ENCODE measurements at regions not wholly inside any gene's neighbourhood (a gene's known extent, or its start where the extent isn't known, plus 50 kb on each side); places are given as distances from the start of the nearest gene placed in this dataset.

DNA sequence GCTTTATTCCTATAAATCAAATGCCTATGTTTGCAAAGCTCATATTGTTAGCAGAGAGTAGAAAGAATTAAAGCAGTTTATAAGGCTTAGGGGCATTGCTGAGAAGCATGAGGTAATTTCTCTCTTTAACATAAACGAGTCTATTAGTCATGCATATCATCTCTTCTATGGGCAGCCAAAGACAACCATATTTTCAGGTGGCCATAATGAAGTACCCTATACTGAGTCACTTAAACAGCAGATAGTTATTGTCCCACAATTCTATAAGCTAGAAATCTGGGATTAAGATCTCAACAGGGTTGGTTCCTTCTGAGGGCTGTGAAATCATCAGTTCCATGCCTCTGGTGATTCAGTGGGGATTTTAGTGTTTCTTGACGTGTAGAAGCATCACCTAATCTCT, 277.5 kb downstream of the NR4A2 start:
- 90% methylated on average over 2 of the region's 2 CpGs; no CpG with 5 or more reads in 1 of the 2 experiments for WGBS, 2 experiments (ENCODE audit: extremely low coverage in 1 of 2, insufficient coverage in 1 of 2, insufficient read length in 1 of 2, insufficient replicate concordance in 2 of 2, low coverage in 1 of 2, low lambda C conversion rate in 2 of 2, missing lambda C conversion rate in 1 of 2)
- no peak for DNase-seq (ENCODE audit: low read depth in 1 of 2, low spot score in 2 of 2)

More for the DNA sequence above, 277.5 kb downstream of the NR4A2 start:
- Histone ChIP-seq H3K27me3 (replicated peaks in 1 of 4; ENCODE audit: control insufficient read depth in 3 of 4, extremely low read depth in 1 of 4, insufficient read depth in 3 of 4, low read length in 3 of 4) (no peaks in the 10 kb centered on the region), H3K56ac (replicated peaks; ENCODE audit: insufficient read length, low read depth, low read length) (no peak overlapping the region), H2BK120ac (replicated peaks; ENCODE audit: low read depth, low read length) (no peak overlapping the region), H3K79me1 (ENCODE audit: low read depth, low read length) (no peaks in the 10 kb centered on the region), H4K20me1 (replicated peaks in 1 of 2; ENCODE audit: control insufficient read depth in 1 of 2, insufficient read depth in 2 of 2, low read length in 2 of 2) (no peaks in the 10 kb centered on the region), H3K27ac (ENCODE audit: low read depth, low read length) (no peak overlapping the region), H2BK20ac (ENCODE audit: low read length) (no peak overlapping the region), H4K8ac (ENCODE audit: extremely low read depth, insufficient read depth, low read length) (no peak overlapping the region), H2BK15ac (ENCODE audit: low read length) (no peak overlapping the region), H4K91ac (replicated peaks; ENCODE audit: insufficient read length, low read length) (no peak overlapping the region), H3K4me2 (ENCODE audit: insufficient read depth in 1 of 2, low read depth in 2 of 2, low read length in 2 of 2) (no peak overlapping the region), H3K4me3 (ENCODE audit: extremely low read depth in 1 of 4, insufficient read depth in 2 of 4, low read depth in 3 of 4, low read length in 4 of 4) (no peak overlapping the region), H3K18ac (ENCODE audit: extremely low read depth, low read length) (no peak overlapping the region), H3K14ac (ENCODE audit: insufficient read length) (no peak overlapping the region), H3K4ac (replicated peaks; ENCODE audit: insufficient read length, low read depth, low read length) (no peak overlapping the region), H2AFZ (ENCODE audit: low read length) (no peak overlapping the region), H2BK5ac (ENCODE audit: low read depth, low read length) (no peak overlapping the region), H3K79me2 (ENCODE audit: control insufficient read depth in 1 of 2, insufficient read depth in 2 of 2, low read length in 2 of 2) (no peaks in the 10 kb centered on the region), H2AK5ac (ENCODE audit: low read depth, low read length) (no peak overlapping the region), H3K4me1 (replicated peaks in 1 of 4; ENCODE audit: control insufficient read depth in 3 of 4, insufficient read depth in 4 of 4, low read length in 3 of 4) (no peaks in the 10 kb centered on the region), H3K23me2 (ENCODE audit: low read depth, low read length) (no peaks in the 10 kb centered on the region), H4K5ac (ENCODE audit: insufficient read length, low read depth, low read length) (no peak overlapping the region), H3K9me3 (ENCODE audit: insufficient read depth in 2 of 2, low read depth in 1 of 2, low read length in 1 of 2) (no peaks in the 10 kb centered on the region), H3K9ac (replicated peaks in 1 of 4; ENCODE audit: extremely low read depth in 1 of 4, low read depth in 3 of 4, low read length in 3 of 4) (peak overlapping the region in 1 of 4 experiments; percentile 34; a peak in 1 of 7 replicates), H3K23ac (ENCODE audit: insufficient read length) (no peak overlapping the region), H3K36me3 (ENCODE audit: control insufficient read depth in 2 of 4, insufficient read depth in 4 of 4, low read length in 3 of 4) (no peaks in the 10 kb centered on the region), H2BK12ac (ENCODE audit: low read depth, low read length) (no peak overlapping the region)
- ChIA-PET POLR2A (ENCODE audit: partially characterized antibody) (no interaction called here), CTCF (ENCODE audit: partially characterized antibody) (interaction anchor here (1.3 to 1.7 kb wide), 2 partner anchors 10 to 13 kb away, joined by 6 read pairs; no protein-coding TSS in a partner anchor)
- TF ChIP-seq HDAC2 (IDR thresholded peaks at IDR 0.05; ENCODE audit: borderline replicate concordance in 1 of 2, low read depth in 2 of 2, low read length in 2 of 2) = no peak
- no peak for TF ChIP-seq TBP (IDR thresholded peaks at IDR 0.05; ENCODE audit: low read depth, low read length)
- no peak for TF ChIP-seq TAF1 (IDR thresholded peaks at IDR 0.05; ENCODE audit: low read depth, low read length)
- TF ChIP-seq MAFK (IDR thresholded peaks at IDR 0.05; ENCODE audit: low read depth, low read length) = no peak
- TF ChIP-seq EP300 (IDR thresholded peaks at IDR 0.05; ENCODE audit: borderline replicate concordance in 1 of 2, low read depth in 2 of 2, low read length in 2 of 2) = no peak
- TF ChIP-seq SRF (IDR thresholded peaks at IDR 0.05; ENCODE audit: low read depth, low read length) = no peak
- TF ChIP-seq ZNF274 (IDR thresholded peaks at IDR 0.05; ENCODE audit: borderline replicate concordance, extremely low read depth, low read length) = no peak
- TF ChIP-seq BACH1 (IDR thresholded peaks at IDR 0.05; ENCODE audit: low read length) = no peak
- no peak for TF ChIP-seq JUN (IDR thresholded peaks at IDR 0.05; ENCODE audit: low read depth, low read length)
- no peak for TF ChIP-seq EGR1 (IDR thresholded peaks at IDR 0.05; ENCODE audit: borderline replicate concordance, low read depth, low read length)
- FAIRE-seq = no peak

Measured in H1 (cell line).